ENCODE measurements at regions not wholly inside any gene's neighbourhood (a gene's known extent, or its start where the extent isn't known, plus 50 kb on each side); places are given as distances from the start of the nearest gene placed in this dataset.
A peak's percentile ranks its signal among the peaks of the same experiment; 100 is the strongest.

GRCh38 chr6:138011413-138011812, 95.8 kb downstream of the PERP start:
- FAIRE-seq = no peak

- no peak for FAIRE-seq
Observed at GRCh38 chr6:138012682-138013081, 94.5 kb downstream of the PERP start.

- peak; percentile 31 for FAIRE-seq
Observed at GRCh38 chr6:138013959-138014358, 93.3 kb downstream of the PERP start.

GRCh38 chr6:138017166-138017757, 90.0 kb downstream of the PERP start:
- no peak for FAIRE-seq

- no peak for FAIRE-seq
Observed at GRCh38 chr6:138018297-138018696, 88.9 kb downstream of the PERP start.

GRCh38 chr6:138025528-138025978, 81.7 kb downstream of the PERP start:
- no peak for FAIRE-seq

GRCh38 chr6:138026342-138026741, 80.9 kb downstream of the PERP start:
- no peak for FAIRE-seq

GRCh38 chr6:138028893-138029292, 78.3 kb downstream of the PERP start:
- FAIRE-seq = no peak

- FAIRE-seq = no peak
Observed at GRCh38 chr6:138030872-138031271, 76.3 kb downstream of the PERP start.

GRCh38 chr6:138031417-138031816, 75.8 kb downstream of the PERP start:
- no peak for FAIRE-seq

GRCh38 chr6:138031850-138032249, 75.4 kb downstream of the PERP start:
- no peak for FAIRE-seq

- FAIRE-seq = no peak
Observed at GRCh38 chr6:138032571-138032970, 74.6 kb downstream of the PERP start.

GRCh38 chr6:138034229-138034628, 73.0 kb downstream of the PERP start:
- no peak for FAIRE-seq

- FAIRE-seq = no peak
Observed at GRCh38 chr6:138035070-138035469, 72.1 kb downstream of the PERP start.

GRCh38 chr6:138036111-138036510, 71.1 kb downstream of the PERP start:
- FAIRE-seq = no peak

GRCh38 chr6:138037009-138037504, 70.2 kb downstream of the PERP start:
- no peak for FAIRE-seq

GRCh38 chr6:138038142-138038870, 68.9 kb downstream of the PERP start:
- no peak for FAIRE-seq

Data from endometrium (tissue), 2 donors.